CD4-positive, CD25-positive, alpha-beta regulatory T cell (primary cell): ENCODE measurements at regions not wholly inside any gene's neighbourhood (a gene's known extent, or its start where the extent isn't known, plus 50 kb on each side); places are given as distances from the start of the nearest gene placed in this dataset.
"Not testable (repeated sequence)": the region's sequence is repeated elsewhere in the genome, so short reads cannot be mapped to it uniquely, and the experiment has no call there.

Source experiments
- ATAC-seq, 2 donors: fragments of 150-1000 bp; cut with Tn5 transposase; one replicate each; pipeline ENCODE4 v1.10.0; 2021; ENCODE audit warnings: low read depth in 2 of 2, moderate number of reproducible peaks in 2 of 2, moderate library complexity in 1 of 2
- DNase-seq, 3 donors: peaks; one replicate each; pipeline versions ENCODE4 v3.0.0 to v3.0.0-alpha.2; 2012 to 2022; ENCODE audit warnings: mixed read lengths in 1 of 3
- H3K27ac ChIP-seq: one replicate; pipeline ENCODE4 v1.7.0; 2013; ENCODE audit warnings: mild to moderate bottlenecking, low read length; ENCODE audit not compliant: insufficient read depth, poor library complexity, severe bottlenecking
- H3K27me3 ChIP-seq: one replicate; pipeline ENCODE4 v1.7.0; 2013; ENCODE audit warnings: low read length; ENCODE audit not compliant: control insufficient read depth, insufficient read depth
- H3K36me3 ChIP-seq: one replicate; pipeline ENCODE4 v1.7.0; 2013; ENCODE audit warnings: mild to moderate bottlenecking, low read length, moderate library complexity; ENCODE audit not compliant: control insufficient read depth, insufficient read depth
- H3K4me1 ChIP-seq: 2 replicates; pipeline ENCODE4 v1.7.0; 2013; ENCODE audit warnings: mild to moderate bottlenecking, low read length; ENCODE audit not compliant: insufficient read depth, control insufficient read depth, poor library complexity, severe bottlenecking
- H3K4me3 ChIP-seq: one replicate; pipeline ENCODE4 v1.7.0; 2013; ENCODE audit warnings: low read depth, mild to moderate bottlenecking, low read length, moderate library complexity
- H3K9me3 ChIP-seq, 2 experiments: 1 replicate in 1 of 2; 2 replicates in 1 of 2; pipeline ENCODE4 v1.7.0; 2013; ENCODE audit warnings: low read length in 2 of 2, mild to moderate bottlenecking in 1 of 2, moderate library complexity in 1 of 2; ENCODE audit not compliant: control insufficient read depth in 2 of 2
- H3K27ac Mint-ChIP-seq, 3 donors: one replicate each; pipeline ENCODE4 v1.8.0; 2020 to 2022; ENCODE audit warnings: mild to moderate bottlenecking in 3 of 3, mixed read lengths in 3 of 3, moderate library complexity in 2 of 3
- H3K27me3 Mint-ChIP-seq: one replicate; pipeline ENCODE4 v1.8.0; 2022; ENCODE audit warnings: mild to moderate bottlenecking, mixed read lengths
- H3K36me3 Mint-ChIP-seq: one replicate; pipeline ENCODE4 v1.8.0; 2020; ENCODE audit warnings: mixed read lengths
- H3K4me1 Mint-ChIP-seq, 4 donors: one replicate each; pipeline ENCODE4 v1.8.0; 2020 to 2022; ENCODE audit warnings: mixed read lengths in 4 of 4, mild to moderate bottlenecking in 1 of 4
- H3K4me3 Mint-ChIP-seq, 4 donors: one replicate each; pipeline ENCODE4 v1.8.0; 2020 to 2022; ENCODE audit warnings: mild to moderate bottlenecking in 4 of 4, mixed read lengths in 4 of 4, moderate library complexity in 3 of 4
- H3K9me3 Mint-ChIP-seq, 7 donors: one replicate each; pipeline ENCODE4 v1.8.0; 2020 to 2022; ENCODE audit warnings: mixed read lengths in 7 of 7, mild to moderate bottlenecking in 3 of 7, moderate library complexity in 2 of 7

GRCh38 chr2:161504628-161505289 is 88.7 kb downstream of the TBR1 start:
- not testable (repeated sequence) for H3K4me1 ChIP-seq, H3K36me3 ChIP-seq, H3K9me3 Mint-ChIP-seq, H3K27ac ChIP-seq, H3K27ac Mint-ChIP-seq, H3K9me3 ChIP-seq, DNase-seq, H3K27me3 ChIP-seq, H3K4me3 ChIP-seq, ATAC-seq, H3K36me3 Mint-ChIP-seq, H3K4me3 Mint-ChIP-seq
- Mint-ChIP-seq H3K4me1 (peaks cover 2 to 14% (median 9%) of the 10 kb centered on the region in 4 donors), H3K27me3 (peaks cover 14% of the 10 kb centered on the region)

- not testable (repeated sequence) for H3K9me3 ChIP-seq, ATAC-seq, H3K9me3 Mint-ChIP-seq, H3K36me3 Mint-ChIP-seq, H3K27ac ChIP-seq, H3K4me1 ChIP-seq, H3K4me3 Mint-ChIP-seq, H3K27ac Mint-ChIP-seq, H3K36me3 ChIP-seq, H3K27me3 ChIP-seq, H3K4me3 ChIP-seq, DNase-seq
- Mint-ChIP-seq H3K27me3 (peaks cover 14% of the 10 kb centered on the region), H3K4me1 (peaks cover 2 to 14% (median 9%) of the 10 kb centered on the region in 4 donors)
These were observed 89.4 kb downstream of the TBR1 start for GRCh38 chr2:161505466-161505865.

GRCh38 chr2:161513295-161514032 is 97.4 kb downstream of the TBR1 start:
- not testable (repeated sequence) for H3K4me1 ChIP-seq, H3K4me3 Mint-ChIP-seq, H3K36me3 ChIP-seq, H3K9me3 ChIP-seq, H3K27ac Mint-ChIP-seq, H3K4me1 Mint-ChIP-seq, H3K27ac ChIP-seq, H3K27me3 ChIP-seq, H3K4me3 ChIP-seq, H3K27me3 Mint-ChIP-seq, H3K36me3 Mint-ChIP-seq, DNase-seq, ATAC-seq
- H3K9me3 Mint-ChIP-seq = peaks cover 0 to 13% (median 4%) of the 10 kb centered on the region in 7 donors

- ATAC-seq = no peak
- no peaks in the 10 kb centered on the region for H3K27me3 Mint-ChIP-seq
These were observed 101.4 kb upstream of the SLC4A10 start for GRCh38 chr2:161522796-161523195.

GRCh38 chr2:161533218-161533617 is 91.0 kb upstream of the SLC4A10 start:
- no peak for DNase-seq
- Histone ChIP-seq H3K36me3 (no peaks in the 10 kb centered on the region), H3K4me3 (no peak overlapping the region), H3K27ac (no peak overlapping the region), H3K9me3 (peaks cover 0 to 3% of the 10 kb centered on the region in 2 experiments), H3K27me3 (no peaks in the 10 kb centered on the region), H3K4me1 (no peaks in the 10 kb centered on the region)
- peaks cover 0 to 13% (median 9%) of the 10 kb centered on the region in 7 donors for H3K9me3 Mint-ChIP-seq
- H3K27ac Mint-ChIP-seq = no peak overlapping the region
- ATAC-seq = no peak
- H3K36me3 Mint-ChIP-seq = no peaks in the 10 kb centered on the region
- H3K27me3 Mint-ChIP-seq = peaks cover 6% of the 10 kb centered on the region
- no peak overlapping the region for H3K4me3 Mint-ChIP-seq
- H3K4me1 Mint-ChIP-seq = no peaks in the 10 kb centered on the region

More at GRCh38 chr2:161522796-161523195, 101.4 kb upstream of the SLC4A10 start:
- Histone ChIP-seq H3K27ac (no peak overlapping the region), H3K4me1 (no peaks in the 10 kb centered on the region), H3K36me3 (no peaks in the 10 kb centered on the region), H3K4me3 (no peak overlapping the region), H3K27me3 (no peaks in the 10 kb centered on the region), H3K9me3 (peaks cover 4 to 11% of the 10 kb centered on the region in 2 experiments)
- no peak for DNase-seq
- H3K4me3 Mint-ChIP-seq = no peak overlapping the region
- H3K36me3 Mint-ChIP-seq = no peaks in the 10 kb centered on the region
- H3K9me3 Mint-ChIP-seq = peaks cover 0 to 32% (median 3%) of the 10 kb centered on the region in 7 donors
- no peak overlapping the region for H3K27ac Mint-ChIP-seq
- H3K4me1 Mint-ChIP-seq = no peaks in the 10 kb centered on the region

GRCh38 chr2:161546635-161547034 is 77.6 kb upstream of the SLC4A10 start:
- DNase-seq (no peak), ATAC-seq (no peak)
- Mint-ChIP-seq H3K36me3 (no peaks in the 10 kb centered on the region), H3K4me1 (no peaks in the 10 kb centered on the region), H3K4me3 (no peak overlapping the region), H3K9me3 (no peaks in the 10 kb centered on the region), H3K27ac (no peak overlapping the region), H3K27me3 (peaks cover 9% of the 10 kb centered on the region)
- Histone ChIP-seq H3K4me3 (no peak overlapping the region), H3K9me3 (no peaks in the 10 kb centered on the region), H3K36me3 (no peaks in the 10 kb centered on the region), H3K27ac (no peak overlapping the region), H3K27me3 (peaks cover 2% of the 10 kb centered on the region), H3K4me1 (no peaks in the 10 kb centered on the region)

GRCh38 chr2:161547130-161547529 is 77.1 kb upstream of the SLC4A10 start:
- Mint-ChIP-seq H3K36me3 (no peaks in the 10 kb centered on the region), H3K9me3 (no peaks in the 10 kb centered on the region), H3K27me3 (peaks cover 9% of the 10 kb centered on the region), H3K27ac (no peak overlapping the region), H3K4me1 (no peaks in the 10 kb centered on the region), H3K4me3 (no peak overlapping the region)
- DNase-seq (no peak), ATAC-seq (no peak)
- Histone ChIP-seq H3K27ac (no peak overlapping the region), H3K4me3 (no peak overlapping the region), H3K27me3 (peaks cover 2% of the 10 kb centered on the region), H3K36me3 (no peaks in the 10 kb centered on the region), H3K9me3 (no peaks in the 10 kb centered on the region), H3K4me1 (no peaks in the 10 kb centered on the region)

- Histone ChIP-seq H3K9me3 (no peaks in the 10 kb centered on the region), H3K4me1 (no peaks in the 10 kb centered on the region), H3K4me3 (no peak overlapping the region), H3K36me3 (no peaks in the 10 kb centered on the region), H3K27me3 (peaks cover 2% of the 10 kb centered on the region), H3K27ac (no peak overlapping the region)
- H3K4me1 Mint-ChIP-seq = no peaks in the 10 kb centered on the region
- no peak for DNase-seq
- ATAC-seq = no peak
- H3K27ac Mint-ChIP-seq = no peak overlapping the region
- peaks cover 18% of the 10 kb centered on the region for H3K27me3 Mint-ChIP-seq
- H3K9me3 Mint-ChIP-seq = no peaks in the 10 kb centered on the region
- no peak overlapping the region for H3K4me3 Mint-ChIP-seq
- no peaks in the 10 kb centered on the region for H3K36me3 Mint-ChIP-seq
These were observed 72.2 kb upstream of the SLC4A10 start for GRCh38 chr2:161552015-161552414.
